NCI-H1930 (cell line): ENCODE measurements at regions not wholly inside any gene's neighbourhood (a gene's known extent, or its start where the extent isn't known, plus 50 kb on each side); places are given as distances from the start of the nearest gene placed in this dataset.

Experiments
- DNase-seq, 2 experiments: peaks; one replicate each; lab custom pipeline; 2025; lab: John Stamatoyannopoulos, UW

DNA sequence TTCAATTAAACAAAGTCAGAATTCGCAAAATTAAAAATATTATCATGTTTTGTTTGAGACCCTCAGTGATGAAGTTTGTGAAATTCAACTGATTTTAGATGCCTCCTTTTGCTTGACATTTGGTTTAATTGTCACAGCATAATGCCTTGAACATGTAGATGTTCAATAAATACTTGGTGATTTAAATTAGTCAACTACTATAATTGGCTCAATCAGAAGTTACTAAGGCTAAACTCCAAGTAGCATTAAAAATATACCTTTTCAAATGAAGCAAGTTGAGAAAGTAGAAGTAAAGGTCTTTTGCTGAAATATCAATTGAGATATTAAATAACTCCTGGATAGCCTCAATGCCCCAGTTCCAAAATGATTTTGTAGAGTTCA lies 145.8 kb upstream of the AKIRIN2 start:
- no peak for DNase-seq

GRCh38 chr6:87847135-87847829 lies 145.2 kb upstream of the AKIRIN2 start:
- no peak for DNase-seq

- DNase-seq = no peak
These were observed 144.4 kb upstream of the AKIRIN2 start for GRCh38 chr6:87846434-87846833.

DNA sequence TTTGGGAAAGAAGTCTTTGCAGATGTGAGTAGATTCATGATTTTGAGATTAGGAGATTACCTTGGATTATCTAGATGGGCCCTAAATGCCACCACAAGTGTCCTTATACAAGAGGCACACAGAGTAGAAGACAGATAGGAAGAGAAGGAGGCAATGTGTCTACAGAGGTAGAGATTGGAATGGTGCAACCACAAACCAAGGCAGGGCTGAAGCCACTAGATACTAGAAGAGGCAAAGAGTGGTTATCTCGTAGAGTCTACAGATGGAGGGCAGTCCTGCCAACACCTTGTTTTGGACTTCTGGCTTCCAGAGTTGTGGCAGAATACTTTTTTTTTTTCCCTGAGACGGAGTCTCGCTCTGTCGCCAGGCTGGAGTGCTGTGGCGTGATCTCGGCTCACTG lies 138.3 kb upstream of the AKIRIN2 start:
- no peak for DNase-seq

- DNase-seq = no peak
These were observed 135.8 kb upstream of the AKIRIN2 start for GRCh38 chr6:87837876-87838275.

DNA sequence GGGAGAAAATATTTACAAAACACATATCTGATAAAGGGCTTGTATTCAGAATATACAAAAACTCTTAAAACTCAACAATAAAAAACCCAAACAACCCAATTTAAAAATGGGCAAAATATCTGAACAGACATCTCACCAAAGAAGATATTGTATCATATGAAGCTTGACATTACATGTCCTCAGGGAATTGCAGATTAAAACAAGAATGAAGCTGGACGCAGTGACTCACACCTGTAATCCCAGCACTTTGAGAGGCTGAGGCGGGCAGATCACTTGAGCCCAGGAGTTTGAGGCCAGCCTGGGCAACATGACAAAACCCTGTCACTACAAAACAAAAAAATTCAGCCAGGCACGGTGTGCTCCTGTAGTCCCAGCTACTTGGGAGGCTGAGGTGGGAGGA lies 135.4 kb upstream of the AKIRIN2 start:
- no peak for DNase-seq

DNA sequence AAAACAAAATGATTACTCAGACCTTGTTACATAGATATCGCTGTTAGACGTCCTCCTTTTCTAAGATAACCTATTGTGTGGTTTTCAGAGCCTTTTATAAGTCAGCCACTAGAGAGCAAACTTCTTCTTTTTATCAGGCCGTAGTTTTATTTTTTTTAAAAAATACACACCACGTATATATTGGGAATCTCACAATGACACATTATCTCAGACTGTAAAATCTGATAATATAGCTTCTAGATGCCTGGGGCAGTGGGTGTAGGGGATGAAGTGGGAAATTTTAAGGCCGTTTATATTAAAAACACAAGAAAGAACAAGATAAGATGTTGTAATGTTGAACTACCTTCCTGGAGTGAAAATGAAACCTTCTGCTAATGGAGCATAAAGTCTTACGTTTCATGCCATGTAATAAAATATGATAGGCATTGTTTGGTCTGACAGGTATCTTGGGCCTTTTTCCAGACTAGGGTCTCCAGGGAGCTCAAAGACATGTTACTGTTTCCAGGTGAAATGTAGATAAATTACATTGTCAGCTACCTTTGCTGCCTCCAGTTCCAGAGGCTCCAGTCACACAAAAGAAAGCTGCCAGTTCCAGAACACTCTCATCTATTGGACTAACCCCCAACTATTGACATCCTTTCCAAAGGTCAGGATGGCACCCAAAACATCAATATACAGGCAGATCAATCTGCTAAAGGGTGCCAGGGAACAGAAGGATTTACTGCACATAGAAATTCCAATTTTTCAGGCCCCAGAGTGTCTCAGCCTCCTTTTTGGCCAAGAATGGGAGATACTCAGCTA lies 130.2 kb upstream of the AKIRIN2 start:
- no peak for DNase-seq

DNA sequence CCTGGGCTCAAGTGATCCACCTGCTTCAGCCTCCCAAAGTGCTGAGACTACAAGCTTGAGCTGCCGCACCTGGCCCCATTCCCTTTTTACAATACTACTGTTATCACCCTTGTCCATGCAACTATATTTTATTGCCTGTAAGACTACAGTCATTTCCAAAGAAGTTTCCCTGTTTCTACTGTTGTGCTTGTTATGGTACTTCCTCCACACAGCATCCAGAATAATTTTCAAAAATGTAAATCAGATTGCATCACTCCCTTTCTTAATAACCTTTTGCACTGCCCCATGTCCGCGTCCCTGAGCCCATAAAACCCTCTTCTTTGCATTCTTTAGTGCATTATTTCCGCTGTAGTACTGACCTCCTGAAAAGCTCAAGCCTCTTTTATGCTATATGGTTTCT lies 128.9 kb upstream of the AKIRIN2 start:
- DNase-seq = no peak

DNA sequence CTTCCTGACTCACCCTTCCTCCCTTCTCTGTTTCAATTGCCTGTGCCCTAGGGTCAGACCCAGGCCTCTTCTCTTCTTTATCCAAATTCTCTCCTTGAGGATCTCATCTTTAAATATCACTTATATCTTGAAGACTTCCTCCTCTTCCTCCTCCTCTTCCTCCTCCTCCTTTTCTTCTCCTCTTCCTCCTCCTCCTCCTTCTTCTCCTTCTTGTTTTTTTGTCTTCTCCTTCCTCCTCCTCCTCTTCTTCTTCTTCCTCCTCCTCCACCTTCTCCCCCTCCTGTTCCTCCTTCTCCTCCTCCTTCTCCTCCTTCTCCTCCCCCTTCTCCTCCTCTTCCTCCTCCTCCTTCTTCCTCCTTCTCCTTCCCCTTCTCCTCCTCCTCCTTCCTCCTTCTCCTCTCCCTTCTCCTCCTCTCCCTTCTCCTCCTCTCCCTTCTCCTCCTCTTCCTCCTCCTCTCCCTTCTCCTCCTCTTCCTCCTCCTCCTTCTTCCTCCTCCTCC lies 127.6 kb upstream of the AKIRIN2 start:
- no peak for DNase-seq

GRCh38 chr6:87828044-87828443 lies 126.0 kb upstream of the AKIRIN2 start:
- DNase-seq = no peak

- no peak for DNase-seq
These were observed 125.3 kb upstream of the AKIRIN2 start for GRCh38 chr6:87827346-87827745.

DNA sequence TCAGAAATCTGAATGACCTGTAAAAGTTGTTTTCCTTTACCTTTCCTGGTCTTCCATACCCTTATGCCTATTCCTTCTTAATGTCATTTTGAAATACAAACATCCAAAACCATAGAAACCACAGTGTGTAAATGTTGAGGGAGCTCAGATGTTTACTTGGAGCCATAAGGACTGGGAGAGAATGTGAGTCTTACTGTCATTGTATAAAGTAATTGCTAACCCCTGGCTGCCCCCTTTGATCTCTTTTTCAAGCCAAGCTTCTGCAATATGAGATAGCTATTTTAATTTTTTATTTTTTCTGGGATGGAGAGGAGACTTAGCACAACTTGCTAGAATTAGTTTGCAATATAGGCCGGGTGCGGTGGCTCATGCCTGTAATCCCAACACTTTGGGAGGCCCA lies 124.4 kb upstream of the AKIRIN2 start:
- DNase-seq = no peak

- no peak for DNase-seq
These were observed 123.8 kb upstream of the AKIRIN2 start for GRCh38 chr6:87825821-87826221.

GRCh38 chr6:87824958-87825491 lies 123.0 kb upstream of the AKIRIN2 start:
- DNase-seq = no peak

- no peak for DNase-seq
These were observed 120.0 kb upstream of the AKIRIN2 start for GRCh38 chr6:87822011-87822410.

DNA sequence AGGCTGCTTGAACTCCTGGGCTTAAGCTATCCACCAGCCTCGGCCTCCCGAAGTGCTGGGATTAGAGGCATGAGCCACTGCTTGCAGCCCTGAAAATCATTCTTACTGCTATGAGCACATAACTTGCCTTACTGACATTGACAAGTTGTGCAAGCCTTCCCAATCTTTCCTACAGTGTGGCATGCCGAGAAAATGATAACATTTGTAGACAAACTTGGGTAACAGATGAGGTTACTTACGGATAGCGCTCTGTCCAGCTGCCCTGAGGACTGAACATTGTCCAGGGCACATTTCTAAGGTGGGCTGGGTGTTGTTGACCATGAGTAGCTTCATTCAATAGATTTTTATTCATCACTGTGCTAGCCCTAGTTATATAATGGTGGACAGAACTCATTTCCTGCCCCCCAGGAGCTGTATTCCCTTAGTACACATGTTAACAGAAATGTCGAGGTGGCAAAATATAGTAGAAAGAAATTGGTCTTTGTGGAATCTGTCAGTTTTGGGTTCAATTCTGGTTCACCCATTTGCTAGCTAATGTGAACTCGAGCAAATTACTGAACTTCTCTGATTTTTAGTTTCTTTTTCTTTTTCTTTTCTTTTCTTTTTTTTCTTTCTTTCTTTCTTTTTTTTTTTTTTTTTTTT lies 118.4 kb upstream of the AKIRIN2 start:
- no peak for DNase-seq

- DNase-seq = no peak
These were observed 115.2 kb upstream of the AKIRIN2 start for GRCh38 chr6:87817183-87817582.

DNA sequence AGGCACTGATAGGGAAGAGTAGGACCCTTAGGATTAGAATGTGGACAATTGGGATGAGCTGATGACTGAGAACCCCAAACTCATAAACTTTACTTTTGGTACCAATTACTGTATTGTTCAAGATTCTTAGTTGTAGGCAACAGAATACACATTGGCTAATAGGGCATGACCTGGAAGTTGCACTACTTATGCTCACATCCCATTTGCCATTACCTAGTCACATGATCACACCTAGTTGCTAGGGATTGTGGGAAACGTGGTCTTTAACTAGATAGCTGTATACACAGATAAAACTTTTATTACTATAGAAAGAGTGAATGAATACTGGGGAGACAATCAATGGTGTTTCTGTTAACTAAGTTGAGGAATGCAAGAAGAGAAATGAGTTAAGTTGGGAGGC lies 113.4 kb upstream of the AKIRIN2 start:
- no peak for DNase-seq

- DNase-seq = no peak
These were observed 106.1 kb upstream of the AKIRIN2 start for GRCh38 chr6:87808005-87808757.

- no peak for DNase-seq
These were observed 105.4 kb upstream of the AKIRIN2 start for GRCh38 chr6:87807475-87807874.

DNA sequence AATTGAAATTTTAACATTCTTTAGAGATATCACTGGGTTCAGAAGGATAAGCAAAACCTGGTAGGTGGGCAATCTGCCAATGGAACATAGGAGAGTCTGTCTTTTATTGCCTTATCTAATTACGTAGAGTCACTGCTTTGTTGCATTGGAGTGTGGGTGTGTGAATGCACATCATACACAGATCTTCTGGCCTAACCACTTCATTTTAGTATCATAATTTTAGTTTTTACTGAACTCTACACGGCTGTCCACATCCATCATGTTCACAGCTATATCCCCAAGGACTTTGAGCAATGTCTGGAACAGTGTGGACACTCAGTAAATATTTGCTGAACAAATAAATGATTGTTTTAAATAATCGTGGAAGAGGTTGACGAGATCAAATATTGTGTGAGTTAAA lies 104.6 kb upstream of the AKIRIN2 start:
- DNase-seq = no peak

DNA sequence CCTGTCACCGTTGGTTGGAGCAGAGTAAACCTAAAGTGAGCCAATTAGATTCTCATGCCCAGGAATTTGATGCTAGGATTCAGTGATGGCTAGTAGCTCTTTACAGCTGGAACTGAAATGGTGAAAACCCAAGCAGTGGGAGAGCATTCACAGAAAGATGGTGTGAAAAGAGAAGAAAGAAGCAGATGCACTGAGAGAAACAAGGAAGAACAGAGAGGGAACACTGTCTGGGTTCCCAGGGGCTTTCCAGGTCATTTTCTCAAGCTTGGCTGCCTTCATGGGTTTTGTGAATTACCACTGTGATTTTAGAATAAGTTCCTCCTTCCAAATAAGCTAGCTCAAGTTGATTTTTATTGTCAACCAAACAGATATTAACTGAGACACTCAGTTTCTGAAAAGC lies 104.1 kb upstream of the AKIRIN2 start:
- no peak for DNase-seq
